ENCODE measurements at regions not wholly inside any gene's neighbourhood (a gene's known extent, or its start where the extent isn't known, plus 50 kb on each side); places are given as distances from the start of the nearest gene placed in this dataset.

GRCh38 chr12:30269496-30269895, 426.2 kb downstream of the IPO8 start:
- intact Hi-C loops (cut with micrococcal nuclease) = no loop called here
- TF ChIP-seq CTCF (IDR thresholded peaks at IDR 0.05) = no peak
- Histone ChIP-seq H3K9me3 (ENCODE audit: control insufficient read depth, insufficient read depth, low read length) (peaks cover 9% of the 10 kb centered on the region), H3K4me1 (ENCODE audit: control insufficient read depth, insufficient read depth, low read length) (no peaks in the 10 kb centered on the region), H3K27me3 (ENCODE audit: control insufficient read depth, insufficient read depth, low read length) (no peaks in the 10 kb centered on the region), H3K4me3 (ENCODE audit: low read length) (no peak overlapping the region), H3K27ac (ENCODE audit: low read length) (no peak overlapping the region), H3K36me3 (ENCODE audit: control insufficient read depth, insufficient read depth, low read length) (no peaks in the 10 kb centered on the region)
- Mint-ChIP-seq H3K36me3 (no peaks in the 10 kb centered on the region), H3K27me3 (ENCODE audit: low read depth in 2 of 2) (no peaks in the 10 kb centered on the region), H3K9me3 (peaks cover 6 to 9% of the 10 kb centered on the region in 2 donors), H3K4me3 (no peak overlapping the region), H3K27ac (no peak overlapping the region), H3K4me1 (no peaks in the 10 kb centered on the region)
- DNase-seq = no peak
- ATAC-seq = no peak

GRCh38 chr12:30268041-30268440, 427.6 kb downstream of the IPO8 start:
- ATAC-seq (no peak), DNase-seq (no peak)
- Histone ChIP-seq H3K4me1 (ENCODE audit: control insufficient read depth, insufficient read depth, low read length) (no peaks in the 10 kb centered on the region), H3K4me3 (ENCODE audit: low read length) (no peak overlapping the region), H3K27me3 (ENCODE audit: control insufficient read depth, insufficient read depth, low read length) (no peaks in the 10 kb centered on the region), H3K36me3 (ENCODE audit: control insufficient read depth, insufficient read depth, low read length) (no peaks in the 10 kb centered on the region), H3K9me3 (ENCODE audit: control insufficient read depth, insufficient read depth, low read length) (peaks cover 9% of the 10 kb centered on the region), H3K27ac (ENCODE audit: low read length) (no peak overlapping the region)
- no peak overlapping the region for H3K27ac Mint-ChIP-seq
- WGBS (ENCODE audit: insufficient coverage) = 100% methylated on average over 2 of the region's 2 CpGs
- no peaks in the 10 kb centered on the region for H3K4me1 Mint-ChIP-seq
- no peak overlapping the region for H3K4me3 Mint-ChIP-seq
- H3K36me3 Mint-ChIP-seq = no peaks in the 10 kb centered on the region
- TF ChIP-seq CTCF (IDR thresholded peaks at IDR 0.05) = no peak
- intact Hi-C loops (cut with micrococcal nuclease) = no loop called here
- H3K9me3 Mint-ChIP-seq = peaks cover 2 to 5% of the 10 kb centered on the region in 2 donors
- no peaks in the 10 kb centered on the region for H3K27me3 Mint-ChIP-seq (ENCODE audit: low read depth in 2 of 2)

- no peak for TF ChIP-seq CTCF (IDR thresholded peaks at IDR 0.05)
- no peak for ATAC-seq
- 68% methylated on average over 2 of the region's 2 CpGs for WGBS (ENCODE audit: insufficient coverage)
These were observed 432.2 kb downstream of the IPO8 start for GRCh38 chr12:30263434-30263833.

GRCh38 chr12:30257618-30258017, 438.1 kb downstream of the IPO8 start:
- H3K27ac ChIP-seq (ENCODE audit: low read length) = no peak overlapping the region
- Mint-ChIP-seq H3K27ac (no peak overlapping the region), H3K27me3 (ENCODE audit: low read depth in 2 of 2) (no peaks in the 10 kb centered on the region), H3K4me1 (no peaks in the 10 kb centered on the region), H3K36me3 (no peaks in the 10 kb centered on the region), H3K4me3 (no peak overlapping the region), H3K9me3 (peaks cover 8 to 15% of the 10 kb centered on the region in 2 donors)
- WGBS (ENCODE audit: insufficient coverage) = no CpG with 5 or more reads among the region's 1 CpG
- DNase-seq (no peak), ATAC-seq (no peak)
- no peak overlapping the region for H3K4me3 ChIP-seq (ENCODE audit: low read length)
- H3K36me3 ChIP-seq (ENCODE audit: control insufficient read depth, insufficient read depth, low read length) = no peaks in the 10 kb centered on the region
- intact Hi-C loops (cut with micrococcal nuclease) = no loop called here
- no peaks in the 10 kb centered on the region for H3K4me1 ChIP-seq (ENCODE audit: control insufficient read depth, insufficient read depth, low read length)
- no peak for TF ChIP-seq CTCF (IDR thresholded peaks at IDR 0.05)
- no peaks in the 10 kb centered on the region for H3K27me3 ChIP-seq (ENCODE audit: control insufficient read depth, insufficient read depth, low read length)
- no peaks in the 10 kb centered on the region for H3K9me3 ChIP-seq (ENCODE audit: control insufficient read depth, insufficient read depth, low read length)

More at GRCh38 chr12:30263434-30263833, 432.2 kb downstream of the IPO8 start:
- Mint-ChIP-seq H3K9me3 (peaks cover 10 to 18% of the 10 kb centered on the region in 2 donors), H3K27ac (no peak overlapping the region), H3K36me3 (no peaks in the 10 kb centered on the region), H3K4me1 (no peaks in the 10 kb centered on the region), H3K4me3 (no peak overlapping the region), H3K27me3 (ENCODE audit: low read depth in 2 of 2) (no peaks in the 10 kb centered on the region)
- Histone ChIP-seq H3K36me3 (ENCODE audit: control insufficient read depth, insufficient read depth, low read length) (no peaks in the 10 kb centered on the region), H3K4me3 (ENCODE audit: low read length) (no peak overlapping the region), H3K4me1 (ENCODE audit: control insufficient read depth, insufficient read depth, low read length) (no peaks in the 10 kb centered on the region), H3K27ac (ENCODE audit: low read length) (no peak overlapping the region), H3K9me3 (ENCODE audit: control insufficient read depth, insufficient read depth, low read length) (no peaks in the 10 kb centered on the region), H3K27me3 (ENCODE audit: control insufficient read depth, insufficient read depth, low read length) (no peaks in the 10 kb centered on the region)
- intact Hi-C loops (cut with micrococcal nuclease) = no loop called here
- DNase-seq = no peak

Measured in natural killer cell (primary cell).